Uterus (tissue), 3 donors: ENCODE measurements at regions not wholly inside any gene's neighbourhood (a gene's known extent, or its start where the extent isn't known, plus 50 kb on each side); places are given as distances from the start of the nearest gene placed in this dataset.

Experiments used
- DNase-seq, 2 donors: peaks; one replicate each; pipeline ENCODE4 v3.0.0-alpha.2; 2019 to 2020
- H3K27ac ChIP-seq, 2 donors: fragments of 200-600 bp; sonication (generic); 1 replicate in 1 of 2; 2 replicates in 1 of 2; pipeline ENCODE4 v1.5.1; 2016 to 2018
- H3K27me3 ChIP-seq, 2 donors: fragments of 200-600 bp; sonication (generic); one replicate each; pipeline ENCODE4 v1.5.1; 2018 to 2019; ENCODE audit warnings: control low read depth in 1 of 2
- H3K36me3 ChIP-seq, 2 donors: fragments of 200-600 bp; sonication (generic); one replicate each; pipeline ENCODE4 v1.5.1; 2019; ENCODE audit warnings: control low read depth in 1 of 2
- H3K4me1 ChIP-seq, 2 donors: fragments of 200-600 bp; sonication (generic); one replicate each; pipeline ENCODE4 v1.5.1; 2018 to 2019; ENCODE audit warnings: control low read depth in 1 of 2
- H3K4me3 ChIP-seq, 2 donors: fragments of 200-600 bp; sonication (generic); 1 replicate in 1 of 2; 2 replicates in 1 of 2; pipeline ENCODE4 v1.5.1; 2018 to 2019; ENCODE audit warnings: mild to moderate bottlenecking in 1 of 2
- H3K9me3 ChIP-seq, 2 donors: fragments of 200-600 bp; sonication (generic); one replicate each; pipeline ENCODE4 v1.5.1; 2019; ENCODE audit warnings: control low read depth in 1 of 2
- CTCF ChIP-seq, 4 experiments: fragments of 200-600 bp in 2 of 4; fragments of 450-650 bp in 2 of 4; sonication (generic) in 2 of 4; IDR thresholded peaks; one replicate each; pipeline ENCODE4 v1.5.1; 2016 to 2019; ENCODE audit warnings: antibody characterized with exemption in 4 of 4, mild to moderate bottlenecking in 2 of 4, moderate library complexity in 1 of 4
- POLR2A ChIP-seq, 2 donors: fragments of 450-650 bp; IDR thresholded peaks; one replicate each; pipeline ENCODE4 v1.6.1; 2016; ENCODE audit warnings: antibody characterized with exemption in 2 of 2, mild to moderate bottlenecking in 1 of 2, moderate library complexity in 1 of 2
- intact Hi-C: fragments of 100-400 bp; cut with DNase I; formaldehyde crosslinking; loops from one replicate; pipeline ENCODE4 v1.15.1; 2023; ENCODE audit warnings: low total_unique reads
- donor health status: DM: yes; HTN: yes; CAD: no.

- H3K27ac ChIP-seq = no peak overlapping the region
- TF ChIP-seq CTCF (IDR thresholded peaks at IDR 0.05) (no peak), POLR2A (IDR thresholded peaks at IDR 0.05) (no peak)
- intact Hi-C loops = no loop called here
- no peaks in the 10 kb centered on the region for H3K36me3 ChIP-seq
- H3K4me3 ChIP-seq = no peak overlapping the region
- no peaks in the 10 kb centered on the region for H3K27me3 ChIP-seq
- no peaks in the 10 kb centered on the region for H3K9me3 ChIP-seq
- H3K4me1 ChIP-seq = no peaks in the 10 kb centered on the region
- no peak for DNase-seq
Observed at GRCh38 chr14:27187136-27187535, 589.3 kb upstream of the NOVA1 start.

DNA sequence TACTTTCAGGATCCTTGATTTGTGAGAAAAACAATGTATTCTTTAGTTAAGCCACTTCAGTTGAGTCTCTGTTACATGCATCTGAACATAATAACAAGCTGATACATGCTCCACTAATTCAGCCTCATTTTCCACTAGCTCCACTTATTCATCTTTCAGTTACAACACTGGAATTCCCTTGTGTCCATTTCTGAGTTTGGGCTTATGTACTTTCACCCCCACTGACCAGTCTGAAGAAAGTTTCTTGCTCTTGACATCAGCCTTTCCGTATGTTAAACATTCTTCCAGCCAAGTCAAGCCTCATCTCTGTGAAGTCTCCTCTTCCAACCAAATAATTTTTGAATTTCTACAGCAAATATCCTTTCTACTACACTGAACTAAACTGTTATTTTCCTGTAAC lies 592.5 kb upstream of the NOVA1 start:
- intact Hi-C loops = no loop called here
- Histone ChIP-seq H3K4me1 (no peaks in the 10 kb centered on the region), H3K27me3 (no peaks in the 10 kb centered on the region), H3K9me3 (no peaks in the 10 kb centered on the region), H3K36me3 (no peaks in the 10 kb centered on the region), H3K27ac (no peak overlapping the region), H3K4me3 (no peak overlapping the region)
- TF ChIP-seq POLR2A (IDR thresholded peaks at IDR 0.05) (no peak), CTCF (IDR thresholded peaks at IDR 0.05) (no peak)
- DNase-seq = no peak

GRCh38 chr14:27199272-27199671 lies 601.4 kb upstream of the NOVA1 start:
- DNase-seq = no peak
- TF ChIP-seq CTCF (IDR thresholded peaks at IDR 0.05) = no peak
- no peak for TF ChIP-seq POLR2A (IDR thresholded peaks at IDR 0.05)
- intact Hi-C loops = no loop called here
- Histone ChIP-seq H3K4me3 (no peak overlapping the region), H3K9me3 (no peaks in the 10 kb centered on the region), H3K4me1 (no peaks in the 10 kb centered on the region), H3K27me3 (no peaks in the 10 kb centered on the region), H3K36me3 (no peaks in the 10 kb centered on the region), H3K27ac (no peak overlapping the region)

DNA sequence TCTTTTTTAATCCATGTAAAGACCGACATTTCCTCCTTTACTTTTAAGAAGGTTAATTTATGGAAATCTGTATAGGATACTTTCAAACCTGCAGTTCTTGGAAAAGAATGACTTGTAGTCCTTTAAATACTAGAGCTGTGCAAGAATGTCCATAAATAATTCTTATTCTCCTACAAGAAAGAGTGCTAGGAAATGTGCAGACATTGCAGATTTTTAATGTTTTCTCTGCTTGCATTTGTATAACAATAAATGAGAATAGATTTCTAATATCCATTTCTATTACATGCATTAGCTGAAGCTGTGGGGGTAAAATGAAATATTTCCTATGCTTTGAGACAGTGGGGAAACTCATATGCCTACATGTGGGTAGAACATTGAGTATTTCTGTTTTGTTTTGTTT lies 607.2 kb upstream of the NOVA1 start:
- Histone ChIP-seq H3K27ac (no peak overlapping the region), H3K4me3 (no peak overlapping the region), H3K9me3 (no peaks in the 10 kb centered on the region), H3K4me1 (no peaks in the 10 kb centered on the region), H3K36me3 (no peaks in the 10 kb centered on the region), H3K27me3 (peaks cover 0 to 3% of the 10 kb centered on the region in 2 donors)
- TF ChIP-seq CTCF (IDR thresholded peaks at IDR 0.05) (no peak), POLR2A (IDR thresholded peaks at IDR 0.05) (no peak)
- DNase-seq = no peak
- intact Hi-C loops = no loop called here

GRCh38 chr14:27211741-27212140 lies 613.9 kb upstream of the NOVA1 start:
- DNase-seq = no peak
- TF ChIP-seq POLR2A (IDR thresholded peaks at IDR 0.05) (no peak), CTCF (IDR thresholded peaks at IDR 0.05) (no peak)
- H3K9me3 ChIP-seq = no peaks in the 10 kb centered on the region
- H3K4me1 ChIP-seq = no peaks in the 10 kb centered on the region
- peaks cover 0 to 7% of the 10 kb centered on the region in 2 donors for H3K27me3 ChIP-seq
- no peak overlapping the region for H3K27ac ChIP-seq
- no peaks in the 10 kb centered on the region for H3K36me3 ChIP-seq
- H3K4me3 ChIP-seq = no peak overlapping the region
- intact Hi-C loops = no loop called here
